Neural progenitor cell (in vitro differentiated cells): ENCODE measurements at regions not wholly inside any gene's neighbourhood (a gene's known extent, or its start where the extent isn't known, plus 50 kb on each side); places are given as distances from the start of the nearest gene placed in this dataset.

Experiments
- DNase-seq: peaks from one replicate; pipeline ENCODE4 v3.0.0-alpha.2; 2016; ENCODE audit warnings: low spot score
- H2AFZ ChIP-seq: fragments of 200-600 bp; sonication (generic); replicated peaks from 2 replicates; pipeline ENCODE4 v1.6.1; 2016; ENCODE audit warnings: antibody characterized with exemption
- H3F3A ChIP-seq: fragments of 200-600 bp; sonication (generic); 2 replicates; pipeline ENCODE4 v1.6.1; 2016; ENCODE audit warnings: antibody characterized with exemption, low read depth
- H3K27ac ChIP-seq: fragments of 200-600 bp; sonication (generic); 2 replicates; pipeline ENCODE4 v1.5.1; 2016; ENCODE audit warnings: mild to moderate bottlenecking
- H3K27me3 ChIP-seq: fragments of 200-600 bp; sonication (generic); 2 replicates; pipeline ENCODE4 v1.6.1; 2016; ENCODE audit warnings: mild to moderate bottlenecking, moderate library complexity
- H3K36me3 ChIP-seq: fragments of 200-600 bp; sonication (generic); 2 replicates; pipeline ENCODE4 v1.5.1; 2016
- H3K4me1 ChIP-seq: fragments of 200-600 bp; sonication (generic); 2 replicates; pipeline ENCODE4 v1.6.1; 2016; ENCODE audit warnings: mixed run types
- H3K4me2 ChIP-seq: fragments of 200-600 bp; sonication (generic); 2 replicates; pipeline ENCODE4 v1.6.1; 2016
- H3K4me3 ChIP-seq: fragments of 200-600 bp; sonication (generic); 2 replicates; pipeline ENCODE4 v1.5.1; 2016
- H3K79me2 ChIP-seq: fragments of 200-600 bp; sonication (generic); 2 replicates; pipeline ENCODE4 v1.6.1; 2016; ENCODE audit warnings: low read depth
- H3K9ac ChIP-seq: fragments of 200-600 bp; sonication (generic); 2 replicates; pipeline ENCODE4 v1.6.1; 2016
- H3K9me3 ChIP-seq: fragments of 200-600 bp; sonication (generic); 2 replicates; pipeline ENCODE4 v1.5.1; 2016; ENCODE audit warnings: low read depth
- H4K20me1 ChIP-seq: fragments of 200-600 bp; sonication (generic); 2 replicates; pipeline ENCODE4 v1.6.1; 2016; ENCODE audit warnings: low read depth
- H3K27ac Mint-ChIP-seq: 3 replicates; pipeline ENCODE4 v1.8.0; 2021; ENCODE audit warnings: mixed read lengths
- H3K27me3 Mint-ChIP-seq: 2 replicates; pipeline ENCODE4 v1.8.0; 2022; ENCODE audit warnings: low read depth, mild to moderate bottlenecking, inconsistent platforms, moderate library complexity, mixed read lengths; ENCODE audit not compliant: insufficient read depth
- H3K36me3 Mint-ChIP-seq: 3 replicates; pipeline ENCODE4 v1.8.0; 2021; ENCODE audit warnings: mixed read lengths
- H3K4me1 Mint-ChIP-seq: 3 replicates; pipeline ENCODE4 v1.8.0; 2021; ENCODE audit warnings: mixed read lengths
- H3K4me3 Mint-ChIP-seq: 3 replicates; pipeline ENCODE4 v1.8.0; 2021; ENCODE audit warnings: mild to moderate bottlenecking, moderate library complexity, mixed read lengths
- H3K9me3 Mint-ChIP-seq: 3 replicates; pipeline ENCODE4 v1.8.0; 2020; ENCODE audit warnings: mixed read lengths
- EZH2 ChIP-seq: fragments of 200-600 bp; sonication (generic); IDR thresholded peaks from 2 replicates; pipeline ENCODE4 v1.6.1; 2017; ENCODE audit warnings: antibody characterized with exemption, mild to moderate bottlenecking, moderate library complexity
- EZH2phosphoT487 ChIP-seq: fragments of 200-600 bp; sonication (generic); IDR thresholded peaks from 2 replicates; pipeline ENCODE4 v1.6.1; 2017; ENCODE audit warnings: antibody characterized with exemption
- TF ChIP-seq, protein P1 (sequence below): fragments of 200-600 bp; sonication (generic); IDR thresholded peaks from 2 replicates; pipeline ENCODE4 v1.5.1; 2017; ENCODE audit warnings: antibody characterized with exemption, mild to moderate bottlenecking

DNA sequence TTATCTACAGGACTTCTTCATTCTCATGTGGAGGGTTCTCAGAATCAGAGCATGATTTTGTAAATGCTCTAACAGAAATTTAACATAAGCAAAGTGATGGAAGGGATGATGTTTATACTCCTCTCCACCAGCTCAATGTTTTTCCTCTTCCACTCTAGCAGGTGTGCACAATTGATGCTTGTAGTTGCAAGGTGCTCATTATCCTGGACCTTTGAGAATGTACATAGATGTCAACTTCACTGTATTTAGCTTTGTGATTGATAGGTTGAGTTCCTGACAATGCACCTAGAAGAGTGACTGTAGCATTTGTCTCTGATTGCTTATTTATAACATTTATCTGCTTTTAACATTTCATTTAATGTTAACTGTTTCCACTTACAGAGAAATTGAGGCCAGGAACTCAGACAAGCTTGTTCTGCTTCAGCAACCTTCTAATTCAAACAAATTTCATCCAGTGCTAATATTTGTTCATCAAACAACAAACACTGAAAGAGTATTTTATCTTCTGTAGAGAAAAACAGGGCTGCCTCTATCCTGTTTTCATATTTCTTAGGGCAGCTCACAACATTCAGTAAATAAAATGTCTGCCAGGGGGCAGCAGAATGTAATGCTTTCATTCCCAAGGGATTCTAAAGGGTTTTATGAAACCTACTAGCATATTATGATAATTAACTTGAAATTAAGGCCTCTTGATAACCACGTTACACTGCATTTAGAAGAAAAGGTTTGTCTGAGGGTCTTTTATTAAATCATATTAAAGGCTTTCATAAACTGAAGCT, 127.9 kb upstream of the NOL4 start:
- peak; percentile 10 for DNase-seq
- no peak overlapping the region for H3K4me3 ChIP-seq
- no peak overlapping the region for H3K4me2 ChIP-seq
- no peak overlapping the region for H3K9ac ChIP-seq
- no peaks in the 10 kb centered on the region for H3F3A ChIP-seq
- no peaks in the 10 kb centered on the region for H3K27me3 ChIP-seq
- Mint-ChIP-seq H3K4me1 (no peaks in the 10 kb centered on the region), H3K9me3 (no peaks in the 10 kb centered on the region), H3K36me3 (no peaks in the 10 kb centered on the region), H3K27ac (no peak overlapping the region), H3K4me3 (no peak overlapping the region), H3K27me3 (no peaks in the 10 kb centered on the region)
- H3K79me2 ChIP-seq, result no peaks in the 10 kb centered on the region
- H3K36me3 ChIP-seq, result no peaks in the 10 kb centered on the region
- no peak overlapping the region for H2AFZ ChIP-seq
- no peaks in the 10 kb centered on the region for H3K4me1 ChIP-seq
- TF ChIP-seq, protein P1, sequence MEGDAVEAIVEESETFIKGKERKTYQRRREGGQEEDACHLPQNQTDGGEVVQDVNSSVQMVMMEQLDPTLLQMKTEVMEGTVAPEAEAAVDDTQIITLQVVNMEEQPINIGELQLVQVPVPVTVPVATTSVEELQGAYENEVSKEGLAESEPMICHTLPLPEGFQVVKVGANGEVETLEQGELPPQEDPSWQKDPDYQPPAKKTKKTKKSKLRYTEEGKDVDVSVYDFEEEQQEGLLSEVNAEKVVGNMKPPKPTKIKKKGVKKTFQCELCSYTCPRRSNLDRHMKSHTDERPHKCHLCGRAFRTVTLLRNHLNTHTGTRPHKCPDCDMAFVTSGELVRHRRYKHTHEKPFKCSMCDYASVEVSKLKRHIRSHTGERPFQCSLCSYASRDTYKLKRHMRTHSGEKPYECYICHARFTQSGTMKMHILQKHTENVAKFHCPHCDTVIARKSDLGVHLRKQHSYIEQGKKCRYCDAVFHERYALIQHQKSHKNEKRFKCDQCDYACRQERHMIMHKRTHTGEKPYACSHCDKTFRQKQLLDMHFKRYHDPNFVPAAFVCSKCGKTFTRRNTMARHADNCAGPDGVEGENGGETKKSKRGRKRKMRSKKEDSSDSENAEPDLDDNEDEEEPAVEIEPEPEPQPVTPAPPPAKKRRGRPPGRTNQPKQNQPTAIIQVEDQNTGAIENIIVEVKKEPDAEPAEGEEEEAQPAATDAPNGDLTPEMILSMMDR, result peak; percentile 40
- TF ChIP-seq EZH2phosphoT487, result no peak
- no peaks in the 10 kb centered on the region for H4K20me1 ChIP-seq
- no peaks in the 10 kb centered on the region for H3K9me3 ChIP-seq
- H3K27ac ChIP-seq, result no peak overlapping the region

DNA sequence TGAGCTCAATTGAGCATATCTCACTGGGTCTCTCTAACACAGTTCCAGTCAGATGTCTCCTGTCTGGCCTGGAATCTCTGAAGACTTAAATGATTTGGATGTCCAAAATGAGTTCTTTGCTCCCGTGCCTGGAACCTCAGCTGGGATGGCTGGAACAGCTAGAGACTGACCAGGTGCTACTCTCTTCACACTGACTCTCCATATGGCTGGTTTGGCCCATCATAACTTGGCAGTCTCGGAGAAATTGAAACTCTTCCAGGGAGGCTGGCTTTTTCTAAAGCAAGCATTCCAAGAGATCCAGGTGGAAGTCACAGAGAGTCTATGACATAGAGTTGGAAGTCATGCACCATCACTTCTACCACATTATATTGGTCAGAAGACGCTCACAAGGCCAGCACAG, 129.6 kb upstream of the NOL4 start:
- Histone ChIP-seq H3K4me2 (no peak overlapping the region), H3K27me3 (no peaks in the 10 kb centered on the region), H3K36me3 (no peaks in the 10 kb centered on the region), H3K27ac (no peak overlapping the region), H3F3A (no peaks in the 10 kb centered on the region), H2AFZ (no peak overlapping the region), H3K4me3 (no peak overlapping the region), H3K9me3 (no peaks in the 10 kb centered on the region), H3K79me2 (no peaks in the 10 kb centered on the region), H4K20me1 (no peaks in the 10 kb centered on the region), H3K9ac (no peak overlapping the region), H3K4me1 (no peaks in the 10 kb centered on the region)
- no peak for TF ChIP-seq EZH2phosphoT487
- H3K27ac Mint-ChIP-seq, result no peak overlapping the region
- H3K4me1 Mint-ChIP-seq, result no peaks in the 10 kb centered on the region
- peaks cover 3% of the 10 kb centered on the region for H3K27me3 Mint-ChIP-seq
- H3K4me3 Mint-ChIP-seq, result no peak overlapping the region
- no peaks in the 10 kb centered on the region for H3K9me3 Mint-ChIP-seq
- no peaks in the 10 kb centered on the region for H3K36me3 Mint-ChIP-seq
- no peak for DNase-seq

GRCh38 chr18:34357944-34358580, 133.3 kb upstream of the NOL4 start:
- H3K27me3 Mint-ChIP-seq, result peaks cover 3% of the 10 kb centered on the region
- H3K79me2 ChIP-seq, result no peaks in the 10 kb centered on the region
- no peaks in the 10 kb centered on the region for H3K36me3 ChIP-seq
- no peaks in the 10 kb centered on the region for H3K9me3 Mint-ChIP-seq
- no peaks in the 10 kb centered on the region for H3K27me3 ChIP-seq
- DNase-seq, result no peak
- H3K36me3 Mint-ChIP-seq, result no peaks in the 10 kb centered on the region
- no peak overlapping the region for H3K27ac ChIP-seq
- H4K20me1 ChIP-seq, result no peaks in the 10 kb centered on the region
- H2AFZ ChIP-seq, result no peak overlapping the region
- no peak overlapping the region for H3K9ac ChIP-seq
- H3K4me3 ChIP-seq, result no peak overlapping the region
- no peak overlapping the region for H3K27ac Mint-ChIP-seq
- H3F3A ChIP-seq, result no peaks in the 10 kb centered on the region
- H3K4me1 Mint-ChIP-seq, result no peaks in the 10 kb centered on the region
- no peak overlapping the region for H3K4me3 Mint-ChIP-seq
- TF ChIP-seq, protein P1, result no peak
- TF ChIP-seq EZH2, result no peak
- no peak for TF ChIP-seq EZH2phosphoT487
- H3K9me3 ChIP-seq, result no peaks in the 10 kb centered on the region
- no peaks in the 10 kb centered on the region for H3K4me1 ChIP-seq
- H3K4me2 ChIP-seq, result no peak overlapping the region

GRCh38 chr18:34358923-34359322, 134.2 kb upstream of the NOL4 start:
- H3K27ac ChIP-seq, result no peak overlapping the region
- peaks cover 3% of the 10 kb centered on the region for H3K27me3 Mint-ChIP-seq
- H3K27ac Mint-ChIP-seq, result no peak overlapping the region
- no peaks in the 10 kb centered on the region for H3K4me1 Mint-ChIP-seq
- no peaks in the 10 kb centered on the region for H3K4me1 ChIP-seq
- H4K20me1 ChIP-seq, result no peaks in the 10 kb centered on the region
- H3K36me3 ChIP-seq, result no peaks in the 10 kb centered on the region
- H3K4me2 ChIP-seq, result no peak overlapping the region
- H3K9ac ChIP-seq, result no peak overlapping the region
- no peaks in the 10 kb centered on the region for H3K79me2 ChIP-seq
- H3K9me3 ChIP-seq, result no peaks in the 10 kb centered on the region
- no peaks in the 10 kb centered on the region for H3K36me3 Mint-ChIP-seq
- H3K4me3 ChIP-seq, result no peak overlapping the region
- no peak overlapping the region for H3K4me3 Mint-ChIP-seq
- TF ChIP-seq, protein P1, result no peak
- TF ChIP-seq EZH2, result no peak
- TF ChIP-seq EZH2phosphoT487, result no peak
- no peak overlapping the region for H2AFZ ChIP-seq
- H3F3A ChIP-seq, result no peaks in the 10 kb centered on the region
- H3K27me3 ChIP-seq, result no peaks in the 10 kb centered on the region
- DNase-seq, result no peak
- no peaks in the 10 kb centered on the region for H3K9me3 Mint-ChIP-seq
